Ascending aorta (tissue), 2 donors: ENCODE measurements at regions not wholly inside any gene's neighbourhood (a gene's known extent, or its start where the extent isn't known, plus 50 kb on each side); places are given as distances from the start of the nearest gene placed in this dataset.
A peak's percentile ranks its signal among the peaks of the same experiment; 100 is the strongest.

ENCODE experiments used
- DNase-seq, 2 donors: peaks; one replicate each; pipeline ENCODE4 v3.0.0-alpha.2; 2019; ENCODE audit warnings: low spot score in 2 of 2
- H3K27ac ChIP-seq, 2 donors: fragments of 200-600 bp; sonication (generic); one replicate each; pipeline ENCODE4 v1.5.1; 2016 to 2017; ENCODE audit warnings: mild to moderate bottlenecking in 1 of 2
- H3K27me3 ChIP-seq: fragments of 200-600 bp; sonication (generic); one replicate; pipeline ENCODE4 v1.5.1; 2017
- H3K36me3 ChIP-seq, 2 donors: fragments of 200-600 bp; sonication (generic); one replicate each; pipeline ENCODE4 v1.5.1; 2016
- H3K4me1 ChIP-seq, 2 donors: fragments of 200-600 bp; sonication (generic); one replicate each; pipeline ENCODE4 v1.5.1; 2016 to 2017; ENCODE audit warnings: mild to moderate bottlenecking in 1 of 2
- H3K4me3 ChIP-seq, 2 donors: fragments of 200-600 bp; sonication (generic); one replicate each; pipeline ENCODE4 v1.5.1; 2016 to 2017; ENCODE audit warnings: mild to moderate bottlenecking in 1 of 2
- H3K9me3 ChIP-seq, 2 donors: fragments of 200-600 bp; sonication (generic); one replicate each; pipeline ENCODE4 v1.5.1; 2016
- CTCF ChIP-seq, 3 experiments: fragments of 200-600 bp in 2 of 3; fragments of 450-650 bp in 1 of 3; sonication (generic) in 2 of 3; IDR thresholded peaks; one replicate each; pipeline ENCODE4 v1.5.1; 2016 to 2019; ENCODE audit warnings: antibody characterized with exemption in 3 of 3, mild to moderate bottlenecking in 1 of 3, moderate library complexity in 1 of 3
- intact Hi-C: fragments of 100-400 bp; cut with DNase I; formaldehyde crosslinking; loops from one replicate; pipeline ENCODE4 v1.15.1; 2023

- Histone ChIP-seq H3K27me3 (no peaks in the 10 kb centered on the region), H3K4me3 (no peak overlapping the region), H3K27ac (no peak overlapping the region), H3K36me3 (no peaks in the 10 kb centered on the region), H3K4me1 (no peaks in the 10 kb centered on the region), H3K9me3 (no peaks in the 10 kb centered on the region)
- no peak for TF ChIP-seq CTCF (IDR thresholded peaks at IDR 0.05)
- intact Hi-C loops = no loop called here
- DNase-seq = no peak
These were observed 157.6 kb downstream of the TDRD15 start for GRCh38 chr2:21281384-21281783.

GRCh38 chr2:21281791-21282514 lies 158.2 kb downstream of the TDRD15 start:
- Histone ChIP-seq H3K9me3 (no peaks in the 10 kb centered on the region), H3K4me3 (no peak overlapping the region), H3K4me1 (no peaks in the 10 kb centered on the region), H3K27ac (no peak overlapping the region), H3K27me3 (no peaks in the 10 kb centered on the region), H3K36me3 (no peaks in the 10 kb centered on the region)
- DNase-seq = no peak
- TF ChIP-seq CTCF (IDR thresholded peaks at IDR 0.05) = no peak
- intact Hi-C loops = no loop called here

- TF ChIP-seq CTCF (IDR thresholded peaks at IDR 0.05) = no peak
- Histone ChIP-seq H3K4me3 (no peak overlapping the region), H3K36me3 (no peaks in the 10 kb centered on the region), H3K9me3 (no peaks in the 10 kb centered on the region), H3K27ac (no peak overlapping the region), H3K27me3 (no peaks in the 10 kb centered on the region), H3K4me1 (no peaks in the 10 kb centered on the region)
- intact Hi-C loops = no loop called here
- no peak for DNase-seq
These were observed 158.7 kb downstream of the TDRD15 start for GRCh38 chr2:21282515-21282898.

- Histone ChIP-seq H3K27ac (peak overlapping the region; percentile 43 to 75), H3K4me3 (no peak overlapping the region), H3K4me1 (peaks cover 7 to 25% of the 10 kb centered on the region in 2 donors), H3K27me3 (no peaks in the 10 kb centered on the region), H3K36me3 (no peaks in the 10 kb centered on the region), H3K9me3 (no peaks in the 10 kb centered on the region)
- intact Hi-C loops = no loop called here
- DNase-seq = no peak
- no peak for TF ChIP-seq CTCF (IDR thresholded peaks at IDR 0.05)
These were observed 164.5 kb downstream of the TDRD15 start for GRCh38 chr2:21288299-21288698.

- Histone ChIP-seq H3K27ac (peak overlapping the region; percentile 43 to 75), H3K9me3 (no peaks in the 10 kb centered on the region), H3K27me3 (no peaks in the 10 kb centered on the region), H3K4me1 (peaks cover 7 to 25% of the 10 kb centered on the region in 2 donors), H3K36me3 (no peaks in the 10 kb centered on the region), H3K4me3 (no peak overlapping the region)
- intact Hi-C loops = no loop called here
- no peak for DNase-seq
- no peak for TF ChIP-seq CTCF (IDR thresholded peaks at IDR 0.05)
These were observed 165.2 kb downstream of the TDRD15 start for GRCh38 chr2:21288739-21289520.
